GM19467 (cell line): ENCODE measurements at regions not wholly inside any gene's neighbourhood (a gene's known extent, or its start where the extent isn't known, plus 50 kb on each side); places are given as distances from the start of the nearest gene placed in this dataset.
"Not testable (repeated sequence)": the region's sequence is repeated elsewhere in the genome, so short reads cannot be mapped to it uniquely, and the experiment has no call there.

Experiments used
- ATAC-seq: cut with Tn5 transposase; IDR thresholded peaks from one replicate; pipeline ENCODE4 v1.9.1; 2021; ENCODE audit warnings: mild to moderate bottlenecking, moderate library complexity; ENCODE audit not compliant: unreplicated experiment

DNA sequence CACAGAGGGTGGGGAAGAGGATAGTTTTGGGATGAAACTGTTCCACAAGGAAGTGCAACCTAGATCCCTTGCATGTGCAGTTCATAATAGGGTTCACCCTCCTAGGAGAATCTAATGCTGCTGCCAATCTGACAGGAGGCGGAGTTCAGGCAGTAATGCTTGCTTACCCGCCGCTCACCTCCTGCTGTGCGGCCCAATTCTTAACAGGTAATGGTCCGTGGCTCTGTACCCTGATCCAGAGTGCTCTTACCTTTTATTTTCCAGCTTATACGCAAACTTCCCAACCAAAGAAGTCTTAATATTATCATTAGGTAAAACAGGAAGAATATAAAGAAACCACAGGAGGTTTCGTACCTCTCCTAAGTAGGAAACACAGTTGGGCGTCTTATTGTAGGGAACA is 82.7 kb upstream of the CD302 start:
- no peak for ATAC-seq

GRCh38 chr2:159879051-159879604 is 81.1 kb upstream of the CD302 start:
- peak; percentile 60 for ATAC-seq

GRCh38 chr2:159875083-159875482 is 77.1 kb upstream of the CD302 start:
- ATAC-seq, result no peak

- no peak for ATAC-seq
Measured at GRCh38 chr2:159873258-159873657, 75.2 kb upstream of the CD302 start.

GRCh38 chr2:159872353-159872752 is 74.3 kb upstream of the CD302 start:
- ATAC-seq, result no peak

DNA sequence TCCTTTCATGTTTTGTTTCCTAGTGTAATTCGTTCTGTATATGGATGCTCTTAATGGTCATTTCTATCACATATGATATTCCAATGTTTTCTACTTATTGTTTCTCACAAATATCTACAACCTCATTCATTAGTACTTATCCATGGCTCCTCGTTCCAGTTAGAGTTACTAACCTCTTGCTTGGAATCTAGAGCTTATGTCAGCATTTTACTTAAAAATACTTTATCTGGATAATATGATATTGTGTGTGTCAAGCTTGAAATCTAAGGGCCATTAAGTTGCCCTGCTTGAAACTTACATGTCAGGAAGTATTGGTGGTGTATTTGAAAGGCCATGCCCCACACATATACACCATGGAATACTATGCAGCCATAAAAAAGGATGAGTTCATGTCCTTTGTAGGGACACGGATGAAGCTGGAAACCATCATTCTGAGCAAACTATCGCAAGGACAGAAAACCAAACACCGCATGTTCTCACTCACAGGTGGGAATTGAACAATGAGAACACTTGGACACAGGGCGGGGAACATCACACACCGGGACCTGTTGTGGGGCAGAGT is 70.7 kb upstream of the CD302 start:
- not testable (repeated sequence) for ATAC-seq

GRCh38 chr2:159867567-159868361 is 69.8 kb upstream of the CD302 start:
- no peak for ATAC-seq

DNA sequence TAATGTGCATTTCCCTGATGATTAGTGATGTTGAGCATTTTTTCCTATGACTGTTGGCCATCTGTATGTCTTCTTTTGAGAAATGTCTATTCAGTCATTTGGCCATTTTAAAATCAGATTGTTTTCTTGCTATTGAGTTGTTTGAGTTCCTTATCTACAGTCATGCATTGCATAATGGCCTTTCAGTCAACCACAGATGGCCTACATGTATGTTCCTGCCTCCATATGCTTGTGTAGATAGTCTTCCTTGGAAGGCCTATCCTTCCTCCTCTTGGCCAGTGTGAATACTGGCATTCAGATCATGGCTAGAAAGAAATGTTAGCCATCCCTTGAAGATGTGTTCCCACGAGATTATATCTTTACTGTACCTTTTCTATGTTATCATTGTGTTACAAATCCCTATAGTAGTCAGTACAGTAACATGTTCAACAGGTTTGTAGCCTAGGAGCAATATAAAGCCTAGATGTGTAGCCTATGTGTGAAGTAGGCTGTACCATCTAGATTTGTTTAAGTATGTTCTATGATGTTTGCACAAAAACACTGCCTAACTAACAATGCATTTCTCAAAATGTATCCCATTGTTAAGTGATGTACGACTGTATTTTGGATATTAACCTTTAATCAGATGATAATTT is 65.6 kb upstream of the CD302 start:
- ATAC-seq, result no peak

- ATAC-seq, result no peak
Measured at GRCh38 chr2:159860581-159861310, 62.7 kb upstream of the CD302 start.

GRCh38 chr2:159859583-159859982 is 61.6 kb upstream of the CD302 start:
- no peak for ATAC-seq

GRCh38 chr2:159856760-159857159 is 58.8 kb upstream of the CD302 start:
- ATAC-seq, result no peak

GRCh38 chr2:159855557-159856061 is 57.6 kb upstream of the CD302 start:
- ATAC-seq, result no peak

- ATAC-seq, result no peak
Measured at GRCh38 chr2:159855143-159855542, 57.1 kb upstream of the CD302 start.

DNA sequence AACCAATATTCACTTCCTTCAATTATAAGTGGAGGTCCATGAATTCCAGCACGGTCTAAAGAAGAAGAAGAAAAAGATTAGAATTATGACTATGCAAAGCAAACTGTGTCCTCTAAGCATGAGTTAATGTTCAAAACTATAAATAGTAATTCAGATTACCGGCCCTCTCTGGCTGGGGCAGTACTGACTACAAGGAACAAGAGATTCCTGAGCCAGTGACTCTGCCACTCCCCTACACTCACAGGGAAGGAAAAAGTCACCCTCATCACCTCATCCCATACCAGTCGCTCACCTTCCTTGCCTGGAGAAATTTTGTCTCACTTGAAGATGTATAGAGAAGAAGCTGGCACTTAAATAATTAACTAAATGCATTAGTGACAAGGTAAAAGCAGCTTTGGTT is 56.5 kb upstream of the CD302 start:
- no peak for ATAC-seq

GRCh38 chr2:159853101-159853500 is 55.1 kb upstream of the CD302 start:
- no peak for ATAC-seq

DNA sequence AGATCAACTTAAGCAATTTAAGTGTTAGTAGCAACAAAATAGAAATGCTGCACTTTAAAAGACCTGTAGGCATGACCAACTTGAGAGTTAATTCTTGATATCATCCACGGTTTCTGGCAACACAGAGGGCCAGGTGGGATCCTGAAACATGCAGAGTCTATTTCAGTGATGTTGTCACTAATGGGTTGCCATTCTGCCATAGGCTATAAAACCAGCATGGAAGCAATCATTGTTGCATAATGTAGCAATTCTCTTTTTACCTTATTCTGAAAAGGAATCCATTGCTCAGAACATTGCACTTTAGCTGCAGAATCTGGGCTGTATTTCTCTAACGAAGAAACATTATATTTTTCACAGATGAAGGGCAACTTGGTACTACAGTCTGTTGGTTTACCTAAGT is 53.9 kb upstream of the CD302 start:
- ATAC-seq, result no peak

DNA sequence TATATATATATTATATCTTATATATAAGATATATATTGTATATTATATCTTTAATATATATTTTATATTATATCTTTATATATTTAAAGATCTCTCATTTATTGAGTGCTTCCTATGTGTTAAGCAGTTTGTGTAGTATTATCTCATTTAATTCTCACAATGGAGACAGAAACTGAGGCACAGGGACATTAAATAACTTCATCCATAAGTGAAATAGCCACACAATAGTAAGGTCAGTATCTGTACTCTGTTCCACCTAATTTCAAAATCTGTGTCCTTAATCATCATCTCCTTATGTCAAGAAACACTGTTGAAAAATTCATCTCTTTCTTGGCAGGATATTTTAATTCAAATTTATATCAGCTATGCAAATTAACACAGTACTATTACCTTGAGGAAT is 52.8 kb upstream of the CD302 start:
- ATAC-seq, result no peak

- ATAC-seq, result no peak
Measured at GRCh38 chr2:159849160-159849813, 51.3 kb upstream of the CD302 start.
